Epithelial cell of esophagus (primary cell): ENCODE measurements at regions not wholly inside any gene's neighbourhood (a gene's known extent, or its start where the extent isn't known, plus 50 kb on each side); places are given as distances from the start of the nearest gene placed in this dataset.

Experiments
- DNase-seq: peaks from one replicate; pipeline ENCODE4 v3.0.0; 2010; ENCODE audit warnings: low read depth
- H3K4me3 ChIP-seq: 2 replicates; pipeline ENCODE4 v1.5.1; 2011; ENCODE audit warnings: mild to moderate bottlenecking, low read length, control low read depth
- CTCF ChIP-seq: IDR thresholded peaks from 2 replicates; pipeline ENCODE4 v1.5.1; 2011; ENCODE audit warnings: low read depth, mild to moderate bottlenecking, low read length, control low read depth, inconsistent platforms; ENCODE audit not compliant: insufficient read depth; ENCODE audit errors: missing control alignments

GRCh38 chr1:69305621-69306020 lies 262.1 kb upstream of the LRRC7 start:
- no peak for DNase-seq
- no peak for TF ChIP-seq CTCF

GRCh38 chr1:69312055-69312732 lies 255.5 kb upstream of the LRRC7 start:
- no peak overlapping the region for H3K4me3 ChIP-seq
- no peak for TF ChIP-seq CTCF
- DNase-seq, result no peak

More at GRCh38 chr1:69305621-69306020, 262.1 kb upstream of the LRRC7 start:
- H3K4me3 ChIP-seq, result no peak overlapping the region

- no peak for DNase-seq
- no peak overlapping the region for H3K4me3 ChIP-seq
- no peak for TF ChIP-seq CTCF
Observed at GRCh38 chr1:69313118-69313517, 254.6 kb upstream of the LRRC7 start.

GRCh38 chr1:69315416-69315815 lies 252.3 kb upstream of the LRRC7 start:
- TF ChIP-seq CTCF, result no peak
- DNase-seq, result no peak
- no peak overlapping the region for H3K4me3 ChIP-seq

GRCh38 chr1:69315823-69316222 lies 251.9 kb upstream of the LRRC7 start:
- no peak for TF ChIP-seq CTCF
- no peak overlapping the region for H3K4me3 ChIP-seq
- peak; percentile 36 for DNase-seq

GRCh38 chr1:69319287-69319686 lies 248.4 kb upstream of the LRRC7 start:
- no peak for TF ChIP-seq CTCF
- H3K4me3 ChIP-seq, result no peak overlapping the region
- no peak for DNase-seq

GRCh38 chr1:69320757-69321211 lies 246.9 kb upstream of the LRRC7 start:
- H3K4me3 ChIP-seq, result no peak overlapping the region
- DNase-seq, result no peak
- no peak for TF ChIP-seq CTCF
